ENCODE measurements at regions not wholly inside any gene's neighbourhood (a gene's known extent, or its start where the extent isn't known, plus 50 kb on each side); places are given as distances from the start of the nearest gene placed in this dataset.

DNA sequence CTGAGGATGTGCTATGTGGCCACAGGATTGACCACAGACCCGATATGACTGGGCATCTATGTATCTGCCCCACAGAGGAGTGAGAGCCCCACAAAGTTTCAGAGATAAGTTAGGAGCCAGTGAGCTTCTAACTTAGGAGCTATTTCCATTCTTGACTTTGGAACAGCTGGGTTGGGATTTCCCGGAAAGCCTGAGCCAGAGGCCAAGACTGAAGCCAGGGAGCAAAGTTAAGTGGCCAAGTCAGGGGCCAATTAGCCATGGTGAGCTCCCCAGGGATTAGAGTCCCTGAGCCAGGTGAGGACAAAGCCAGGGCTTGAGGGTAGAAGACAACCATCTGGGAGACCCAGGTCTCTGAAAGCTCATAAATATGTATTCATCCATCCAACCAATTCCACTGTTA, 143.6 kb downstream of the MAFB start (continued):
- TF ChIP-seq CHD1 (IDR thresholded peaks at IDR 0.05; ENCODE audit: low read depth, low read length) (no peak), RBBP5 (IDR thresholded peaks at IDR 0.05; ENCODE audit: borderline replicate concordance, low read depth, low read length) (no peak), HDAC6 (IDR thresholded peaks at IDR 0.05; ENCODE audit: low read depth, low read length) (no peak), JUN (IDR thresholded peaks at IDR 0.05; ENCODE audit: low read depth, low read length) (no peak), BACH1 (IDR thresholded peaks at IDR 0.05; ENCODE audit: low read length) (no peak), MAFK (IDR thresholded peaks at IDR 0.05; ENCODE audit: low read depth, low read length) (no peak), TEAD4 (IDR thresholded peaks at IDR 0.05; ENCODE audit: low read depth, low read length) (no peak), CTCF (IDR thresholded peaks at IDR 0.05; ENCODE audit: control extremely low read depth in 1 of 3, insufficient read depth in 1 of 3, low read depth in 1 of 3, low read length in 3 of 3) (no peak)
- TF ChIP-seq, protein P1, sequence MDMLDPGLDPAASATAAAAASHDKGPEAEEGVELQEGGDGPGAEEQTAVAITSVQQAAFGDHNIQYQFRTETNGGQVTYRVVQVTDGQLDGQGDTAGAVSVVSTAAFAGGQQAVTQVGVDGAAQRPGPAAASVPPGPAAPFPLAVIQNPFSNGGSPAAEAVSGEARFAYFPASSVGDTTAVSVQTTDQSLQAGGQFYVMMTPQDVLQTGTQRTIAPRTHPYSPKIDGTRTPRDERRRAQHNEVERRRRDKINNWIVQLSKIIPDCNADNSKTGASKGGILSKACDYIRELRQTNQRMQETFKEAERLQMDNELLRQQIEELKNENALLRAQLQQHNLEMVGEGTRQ (IDR thresholded peaks at IDR 0.05; ENCODE audit: low read length) = no peak
